OCI-LY7 (cell line): ENCODE measurements at regions not wholly inside any gene's neighbourhood (a gene's known extent, or its start where the extent isn't known, plus 50 kb on each side); places are given as distances from the start of the nearest gene placed in this dataset.
"Not testable (repeated sequence)": the region's sequence is repeated elsewhere in the genome, so short reads cannot be mapped to it uniquely, and the experiment has no call there.

Experiments
- BruUV-seq: library from RNA; stranded (reverse); fragments of 400-500 nt; replicated peaks from 2 replicates; lab custom pipeline; 2021; lab: Mats Ljungman, UMichigan
- CTCF ChIA-PET: fragments of 300-600 bp; sonication (Branson Sonifier 250); formaldehyde crosslinking; loops from one replicate; lab custom pipeline; 2022; ENCODE audit warnings: antibody characterized with exemption; ENCODE audit not compliant: unreplicated experiment; lab: Charles Lee
- POLR2A ChIA-PET: fragments of 300-600 bp; sonication (Branson Sonifier 250); formaldehyde crosslinking; loops from one replicate; lab custom pipeline; 2022; ENCODE audit warnings: antibody characterized with exemption; lab: Charles Lee
- DNase-seq: peaks from one replicate; pipeline ENCODE4 v3.0.0-alpha.2; 2015; ENCODE audit warnings: low spot score
- H2AFZ ChIP-seq: fragments of 200-600 bp; sonication (generic), shearing (Covaris generic); 2 replicates; pipeline ENCODE4 v1.6.1; 2014; ENCODE audit warnings: mild to moderate bottlenecking, antibody characterized with exemption, low read length, moderate library complexity
- H3K27ac ChIP-seq: fragments of 200-600 bp; sonication (generic); 2 replicates; pipeline ENCODE4 v1.5.1; 2014; ENCODE audit warnings: mixed run types, low read depth, mild to moderate bottlenecking, moderate library complexity, low read length, inconsistent platforms; ENCODE audit not compliant: poor library complexity, severe bottlenecking
- H3K36me3 ChIP-seq: fragments of 200-600 bp; sonication (generic); 2 replicates; pipeline ENCODE4 v1.6.1; 2014; ENCODE audit warnings: mild to moderate bottlenecking, antibody characterized with exemption, low read length, moderate library complexity, mixed read lengths; ENCODE audit not compliant: insufficient read depth
- H3K4me1 ChIP-seq: fragments of 200-600 bp; sonication (generic); 2 replicates; pipeline ENCODE4 v1.5.1; 2014; ENCODE audit warnings: mild to moderate bottlenecking, low read length; ENCODE audit not compliant: insufficient read depth, poor library complexity, severe bottlenecking
- H3K4me2 ChIP-seq: fragments of 200-600 bp; sonication (generic); 2 replicates; pipeline ENCODE4 v1.6.1; 2014; ENCODE audit warnings: mild to moderate bottlenecking, low read length
- H3K4me3 ChIP-seq: fragments of 200-600 bp; sonication (generic); 2 replicates; pipeline ENCODE4 v1.5.1; 2014; ENCODE audit warnings: mild to moderate bottlenecking, low read depth, low read length; ENCODE audit not compliant: poor library complexity, severe bottlenecking
- H3K79me2 ChIP-seq: fragments of 200-600 bp; sonication (generic); 2 replicates; pipeline ENCODE4 v1.6.1; 2016; ENCODE audit warnings: low read depth, mild to moderate bottlenecking, low read length, moderate library complexity, mixed read lengths; ENCODE audit not compliant: insufficient read depth
- H3K9me2 ChIP-seq: fragments of 200-600 bp; sonication (generic); 2 replicates; pipeline ENCODE4 v1.6.1; 2016; ENCODE audit warnings: mild to moderate bottlenecking, low read length, mixed read lengths; ENCODE audit not compliant: insufficient read depth
- H3K9me3 ChIP-seq: fragments of 200-600 bp; sonication (generic); 2 replicates; pipeline ENCODE4 v1.6.1; 2014; ENCODE audit warnings: mild to moderate bottlenecking, mixed run types, low read length, mixed read lengths
- H4K20me1 ChIP-seq: fragments of 200-600 bp; sonication (generic); 2 replicates; pipeline ENCODE4 v1.6.1; 2014; ENCODE audit warnings: mild to moderate bottlenecking, antibody characterized with exemption, low read length, moderate library complexity, mixed read lengths; ENCODE audit not compliant: insufficient read depth
- EZH2phosphoT487 ChIP-seq: fragments of 200-600 bp; sonication (generic); IDR thresholded peaks from 2 replicates; pipeline ENCODE4 v1.6.1; 2018; ENCODE audit warnings: low read depth, borderline replicate concordance, mild to moderate bottlenecking, mixed run types, antibody characterized with exemption, low read length, moderate library complexity, mixed read lengths
- intact Hi-C: fragments of 100-400 bp; cut with micrococcal nuclease; formaldehyde crosslinking; loops from one replicate; pipeline ENCODE4 v1.10.0; 2022; ENCODE audit not compliant: unreplicated experiment
- TF ChIP-seq, protein P1 (sequence below): fragments of 200-600 bp; sonication (generic); conservative IDR thresholded peaks from 2 replicates; pipeline ENCODE4 v1.5.1; 2014; ENCODE audit warnings: mild to moderate bottlenecking, antibody characterized with exemption, low read length, moderate library complexity, mixed read lengths

DNA sequence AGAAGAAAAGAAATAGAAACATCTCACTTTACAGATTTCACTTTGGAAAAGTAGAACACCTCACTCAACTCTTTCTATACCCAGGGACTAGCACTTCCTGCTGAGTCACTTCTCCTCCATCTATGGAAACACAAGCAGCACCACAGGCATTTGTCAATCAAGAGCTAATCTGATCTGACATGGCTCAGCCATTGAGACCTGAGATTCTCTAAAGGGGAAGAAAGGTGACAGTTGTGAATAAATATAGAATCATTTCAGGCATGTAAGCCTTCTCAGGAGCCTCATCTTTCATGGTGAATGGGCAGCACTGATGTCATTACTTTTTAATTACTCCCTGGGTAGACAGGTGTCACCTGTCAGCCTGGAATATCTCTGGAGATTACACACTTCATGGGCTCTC, 559.8 kb downstream of the HINT1 start:
- intact Hi-C loops, result no loop called here
- H3K36me3 ChIP-seq, result no peaks in the 10 kb centered on the region
- TF ChIP-seq EZH2phosphoT487, result no peak
- TF ChIP-seq, protein P1, sequence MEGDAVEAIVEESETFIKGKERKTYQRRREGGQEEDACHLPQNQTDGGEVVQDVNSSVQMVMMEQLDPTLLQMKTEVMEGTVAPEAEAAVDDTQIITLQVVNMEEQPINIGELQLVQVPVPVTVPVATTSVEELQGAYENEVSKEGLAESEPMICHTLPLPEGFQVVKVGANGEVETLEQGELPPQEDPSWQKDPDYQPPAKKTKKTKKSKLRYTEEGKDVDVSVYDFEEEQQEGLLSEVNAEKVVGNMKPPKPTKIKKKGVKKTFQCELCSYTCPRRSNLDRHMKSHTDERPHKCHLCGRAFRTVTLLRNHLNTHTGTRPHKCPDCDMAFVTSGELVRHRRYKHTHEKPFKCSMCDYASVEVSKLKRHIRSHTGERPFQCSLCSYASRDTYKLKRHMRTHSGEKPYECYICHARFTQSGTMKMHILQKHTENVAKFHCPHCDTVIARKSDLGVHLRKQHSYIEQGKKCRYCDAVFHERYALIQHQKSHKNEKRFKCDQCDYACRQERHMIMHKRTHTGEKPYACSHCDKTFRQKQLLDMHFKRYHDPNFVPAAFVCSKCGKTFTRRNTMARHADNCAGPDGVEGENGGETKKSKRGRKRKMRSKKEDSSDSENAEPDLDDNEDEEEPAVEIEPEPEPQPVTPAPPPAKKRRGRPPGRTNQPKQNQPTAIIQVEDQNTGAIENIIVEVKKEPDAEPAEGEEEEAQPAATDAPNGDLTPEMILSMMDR, result no peak
- H3K79me2 ChIP-seq, result no peaks in the 10 kb centered on the region
- no peak overlapping the region for H2AFZ ChIP-seq
- BruUV-seq, result no TSS peak
- no peaks in the 10 kb centered on the region for H4K20me1 ChIP-seq
- no peak overlapping the region for H3K27ac ChIP-seq
- H3K9me3 ChIP-seq, result no peaks in the 10 kb centered on the region
- ChIA-PET CTCF (no interaction called here), POLR2A (no interaction called here)
- no peak overlapping the region for H3K4me3 ChIP-seq
- no peaks in the 10 kb centered on the region for H3K4me1 ChIP-seq
- no peaks in the 10 kb centered on the region for H3K9me2 ChIP-seq
- no peak for DNase-seq
- H3K4me2 ChIP-seq, result no peak overlapping the region

DNA sequence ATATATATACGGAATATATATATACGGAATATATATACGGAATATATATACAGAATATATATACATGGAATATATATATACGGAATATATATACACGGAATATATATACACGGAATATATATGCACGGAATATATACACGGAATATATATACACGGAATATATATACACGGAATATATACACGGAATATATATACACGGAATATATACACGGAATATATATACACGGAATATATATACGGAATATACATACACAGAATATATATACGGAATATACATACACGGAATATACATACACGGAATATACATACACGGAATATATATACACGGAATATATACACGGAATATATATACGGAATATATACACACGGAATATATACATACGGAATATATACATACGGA, 568.4 kb downstream of the HINT1 start:
- H2AFZ ChIP-seq, H3K27ac ChIP-seq, DNase-seq, H3K79me2 ChIP-seq, POLR2A ChIA-PET, H3K36me3 ChIP-seq, H3K4me2 ChIP-seq, H4K20me1 ChIP-seq, CTCF ChIA-PET, H3K4me3 ChIP-seq, H3K9me3 ChIP-seq, H3K4me1 ChIP-seq, H3K9me2 ChIP-seq, BruUV-seq, intact Hi-C loops: not testable (repeated sequence)

DNA sequence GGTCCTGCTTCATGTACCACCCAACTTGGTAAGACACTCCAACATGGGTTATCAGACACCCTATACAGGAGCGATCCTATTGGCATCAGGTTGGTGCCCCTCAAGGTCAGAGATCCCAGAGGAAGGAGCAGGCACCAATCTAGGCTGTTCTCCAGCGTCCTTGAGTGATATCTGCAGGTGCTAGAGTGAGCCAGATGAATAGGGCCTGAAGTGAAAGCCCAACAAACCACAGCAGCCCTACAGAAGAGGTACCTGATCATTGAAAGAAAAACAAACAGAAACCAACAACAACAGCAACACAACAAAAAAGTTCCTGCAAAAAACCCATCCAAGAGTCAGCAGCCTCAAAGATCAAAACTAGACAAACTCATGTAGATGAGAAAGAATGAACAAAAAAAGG, 584.8 kb downstream of the HINT1 start:
- intact Hi-C loops, result no loop called here
- Histone ChIP-seq H3K9me3 (no peaks in the 10 kb centered on the region), H3K27ac (no peak overlapping the region), H3K36me3 (no peaks in the 10 kb centered on the region), H2AFZ (no peak overlapping the region), H3K4me3 (no peak overlapping the region), H4K20me1 (no peaks in the 10 kb centered on the region), H3K4me2 (no peak overlapping the region), H3K79me2 (no peaks in the 10 kb centered on the region), H3K4me1 (no peaks in the 10 kb centered on the region), H3K9me2 (no peaks in the 10 kb centered on the region)
- no TSS peak for BruUV-seq
- CTCF ChIA-PET, result no interaction called here
- no peak for DNase-seq
- TF ChIP-seq, protein P1, result no peak
- no peak for TF ChIP-seq EZH2phosphoT487
- POLR2A ChIA-PET, result no interaction called here
